OCI-LY7 (cell line): ENCODE measurements at regions not wholly inside any gene's neighbourhood (a gene's known extent, or its start where the extent isn't known, plus 50 kb on each side); places are given as distances from the start of the nearest gene placed in this dataset.

ENCODE experiments used
- BruUV-seq: library from RNA; stranded (reverse); fragments of 400-500 nt; replicated peaks from 2 replicates; lab custom pipeline; 2021; lab: Mats Ljungman, UMichigan
- CTCF ChIA-PET: fragments of 300-600 bp; sonication (Branson Sonifier 250); formaldehyde crosslinking; loops from one replicate; lab custom pipeline; 2022; ENCODE audit warnings: antibody characterized with exemption; ENCODE audit not compliant: unreplicated experiment; lab: Charles Lee
- POLR2A ChIA-PET: fragments of 300-600 bp; sonication (Branson Sonifier 250); formaldehyde crosslinking; loops from one replicate; lab custom pipeline; 2022; ENCODE audit warnings: antibody characterized with exemption; lab: Charles Lee
- DNase-seq: peaks from one replicate; pipeline ENCODE4 v3.0.0-alpha.2; 2015; ENCODE audit warnings: low spot score
- H2AFZ ChIP-seq: fragments of 200-600 bp; sonication (generic), shearing (Covaris generic); 2 replicates; pipeline ENCODE4 v1.6.1; 2014; ENCODE audit warnings: mild to moderate bottlenecking, antibody characterized with exemption, low read length, moderate library complexity
- H3K27ac ChIP-seq: fragments of 200-600 bp; sonication (generic); 2 replicates; pipeline ENCODE4 v1.5.1; 2014; ENCODE audit warnings: mixed run types, low read depth, mild to moderate bottlenecking, moderate library complexity, low read length, inconsistent platforms; ENCODE audit not compliant: poor library complexity, severe bottlenecking
- H3K36me3 ChIP-seq: fragments of 200-600 bp; sonication (generic); 2 replicates; pipeline ENCODE4 v1.6.1; 2014; ENCODE audit warnings: mild to moderate bottlenecking, antibody characterized with exemption, low read length, moderate library complexity, mixed read lengths; ENCODE audit not compliant: insufficient read depth
- H3K4me1 ChIP-seq: fragments of 200-600 bp; sonication (generic); 2 replicates; pipeline ENCODE4 v1.5.1; 2014; ENCODE audit warnings: mild to moderate bottlenecking, low read length; ENCODE audit not compliant: insufficient read depth, poor library complexity, severe bottlenecking
- H3K4me2 ChIP-seq: fragments of 200-600 bp; sonication (generic); 2 replicates; pipeline ENCODE4 v1.6.1; 2014; ENCODE audit warnings: mild to moderate bottlenecking, low read length
- H3K4me3 ChIP-seq: fragments of 200-600 bp; sonication (generic); 2 replicates; pipeline ENCODE4 v1.5.1; 2014; ENCODE audit warnings: mild to moderate bottlenecking, low read depth, low read length; ENCODE audit not compliant: poor library complexity, severe bottlenecking
- H3K79me2 ChIP-seq: fragments of 200-600 bp; sonication (generic); 2 replicates; pipeline ENCODE4 v1.6.1; 2016; ENCODE audit warnings: low read depth, mild to moderate bottlenecking, low read length, moderate library complexity, mixed read lengths; ENCODE audit not compliant: insufficient read depth
- H3K9me2 ChIP-seq: fragments of 200-600 bp; sonication (generic); 2 replicates; pipeline ENCODE4 v1.6.1; 2016; ENCODE audit warnings: mild to moderate bottlenecking, low read length, mixed read lengths; ENCODE audit not compliant: insufficient read depth
- H3K9me3 ChIP-seq: fragments of 200-600 bp; sonication (generic); 2 replicates; pipeline ENCODE4 v1.6.1; 2014; ENCODE audit warnings: mild to moderate bottlenecking, mixed run types, low read length, mixed read lengths
- H4K20me1 ChIP-seq: fragments of 200-600 bp; sonication (generic); 2 replicates; pipeline ENCODE4 v1.6.1; 2014; ENCODE audit warnings: mild to moderate bottlenecking, antibody characterized with exemption, low read length, moderate library complexity, mixed read lengths; ENCODE audit not compliant: insufficient read depth
- EZH2phosphoT487 ChIP-seq: fragments of 200-600 bp; sonication (generic); IDR thresholded peaks from 2 replicates; pipeline ENCODE4 v1.6.1; 2018; ENCODE audit warnings: low read depth, borderline replicate concordance, mild to moderate bottlenecking, mixed run types, antibody characterized with exemption, low read length, moderate library complexity, mixed read lengths
- intact Hi-C: fragments of 100-400 bp; cut with micrococcal nuclease; formaldehyde crosslinking; loops from one replicate; pipeline ENCODE4 v1.10.0; 2022; ENCODE audit not compliant: unreplicated experiment
- TF ChIP-seq, protein P1 (sequence below): fragments of 200-600 bp; sonication (generic); conservative IDR thresholded peaks from 2 replicates; pipeline ENCODE4 v1.5.1; 2014; ENCODE audit warnings: mild to moderate bottlenecking, antibody characterized with exemption, low read length, moderate library complexity, mixed read lengths

GRCh38 chr4:135372131-135372530 lies 1170.5 kb upstream of the PABPC4L start:
- intact Hi-C loops = loop anchor here (5.0 kb wide), 1 partner anchor 1490 kb away; no protein-coding TSS in a partner anchor
- Histone ChIP-seq H4K20me1 (no peaks in the 10 kb centered on the region), H3K4me3 (no peak overlapping the region), H2AFZ (no peak overlapping the region), H3K9me3 (no peaks in the 10 kb centered on the region), H3K79me2 (no peaks in the 10 kb centered on the region), H3K4me2 (no peak overlapping the region), H3K9me2 (no peaks in the 10 kb centered on the region), H3K27ac (no peak overlapping the region), H3K36me3 (no peaks in the 10 kb centered on the region), H3K4me1 (no peaks in the 10 kb centered on the region)
- DNase-seq = no peak
- BruUV-seq = no TSS peak
- TF ChIP-seq, protein P1, sequence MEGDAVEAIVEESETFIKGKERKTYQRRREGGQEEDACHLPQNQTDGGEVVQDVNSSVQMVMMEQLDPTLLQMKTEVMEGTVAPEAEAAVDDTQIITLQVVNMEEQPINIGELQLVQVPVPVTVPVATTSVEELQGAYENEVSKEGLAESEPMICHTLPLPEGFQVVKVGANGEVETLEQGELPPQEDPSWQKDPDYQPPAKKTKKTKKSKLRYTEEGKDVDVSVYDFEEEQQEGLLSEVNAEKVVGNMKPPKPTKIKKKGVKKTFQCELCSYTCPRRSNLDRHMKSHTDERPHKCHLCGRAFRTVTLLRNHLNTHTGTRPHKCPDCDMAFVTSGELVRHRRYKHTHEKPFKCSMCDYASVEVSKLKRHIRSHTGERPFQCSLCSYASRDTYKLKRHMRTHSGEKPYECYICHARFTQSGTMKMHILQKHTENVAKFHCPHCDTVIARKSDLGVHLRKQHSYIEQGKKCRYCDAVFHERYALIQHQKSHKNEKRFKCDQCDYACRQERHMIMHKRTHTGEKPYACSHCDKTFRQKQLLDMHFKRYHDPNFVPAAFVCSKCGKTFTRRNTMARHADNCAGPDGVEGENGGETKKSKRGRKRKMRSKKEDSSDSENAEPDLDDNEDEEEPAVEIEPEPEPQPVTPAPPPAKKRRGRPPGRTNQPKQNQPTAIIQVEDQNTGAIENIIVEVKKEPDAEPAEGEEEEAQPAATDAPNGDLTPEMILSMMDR = no peak
- no peak for TF ChIP-seq EZH2phosphoT487
- CTCF ChIA-PET = no interaction called here
- POLR2A ChIA-PET = no interaction called here

GRCh38 chr4:135371137-135371536 lies 1169.5 kb upstream of the PABPC4L start:
- no peaks in the 10 kb centered on the region for H3K79me2 ChIP-seq
- H3K4me2 ChIP-seq = no peak overlapping the region
- DNase-seq = no peak
- H3K9me3 ChIP-seq = no peaks in the 10 kb centered on the region
- H4K20me1 ChIP-seq = no peaks in the 10 kb centered on the region
- TF ChIP-seq, protein P1 = peak; percentile 46
- TF ChIP-seq EZH2phosphoT487 = no peak
- no peaks in the 10 kb centered on the region for H3K36me3 ChIP-seq
- BruUV-seq = no TSS peak
- POLR2A ChIA-PET = no interaction called here
- H3K9me2 ChIP-seq = no peaks in the 10 kb centered on the region
- no peaks in the 10 kb centered on the region for H3K4me1 ChIP-seq
- H3K27ac ChIP-seq = no peak overlapping the region
- no peak overlapping the region for H3K4me3 ChIP-seq
- CTCF ChIA-PET = no interaction called here
- no peak overlapping the region for H2AFZ ChIP-seq
- intact Hi-C loops = loop anchor here (5.0 kb wide), 1 partner anchor 1491 kb away; no protein-coding TSS in a partner anchor

GRCh38 chr4:135368831-135369230 lies 1167.2 kb upstream of the PABPC4L start:
- intact Hi-C loops = no loop called here
- TF ChIP-seq, protein P1 = no peak
- no peak for TF ChIP-seq EZH2phosphoT487
- CTCF ChIA-PET = no interaction called here

More at GRCh38 chr4:135368831-135369230, 1167.2 kb upstream of the PABPC4L start:
- Histone ChIP-seq H3K9me3 (no peaks in the 10 kb centered on the region), H4K20me1 (no peaks in the 10 kb centered on the region), H3K4me2 (no peak overlapping the region), H3K36me3 (no peaks in the 10 kb centered on the region), H3K79me2 (no peaks in the 10 kb centered on the region), H3K4me1 (no peaks in the 10 kb centered on the region), H2AFZ (no peak overlapping the region), H3K27ac (no peak overlapping the region), H3K4me3 (no peak overlapping the region), H3K9me2 (no peaks in the 10 kb centered on the region)
- BruUV-seq = no TSS peak
- no peak for DNase-seq
- POLR2A ChIA-PET = no interaction called here
